ENCODE measurements at regions not wholly inside any gene's neighbourhood (a gene's known extent, or its start where the extent isn't known, plus 50 kb on each side); places are given as distances from the start of the nearest gene placed in this dataset.
"Not testable (repeated sequence)": the region's sequence is repeated elsewhere in the genome, so short reads cannot be mapped to it uniquely, and the experiment has no call there.

DNA sequence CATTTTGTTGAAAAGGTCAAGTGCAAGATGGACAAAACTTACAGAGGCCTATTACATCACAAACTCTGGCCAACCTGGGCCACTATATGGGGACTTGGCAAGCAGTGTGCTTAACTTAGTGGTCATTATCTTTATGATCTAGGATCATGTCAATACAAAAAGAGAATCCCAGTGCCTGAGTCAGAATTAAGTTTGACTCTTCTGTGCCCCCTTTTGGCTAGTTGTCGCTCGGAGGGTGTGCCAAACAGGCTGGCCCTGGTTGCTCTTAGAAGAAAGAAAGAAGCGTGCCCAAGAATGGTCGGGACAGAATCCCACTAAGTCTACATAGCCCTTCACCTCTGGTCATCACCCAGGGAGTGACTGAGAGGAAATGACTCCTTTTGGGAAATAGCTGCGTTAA lies 100.1 kb downstream of the EIF4E start:
- Mint-ChIP-seq H3K27me3 (peaks cover 5% of the 10 kb centered on the region), H3K9me3 (no peaks in the 10 kb centered on the region), H3K4me1 (no peaks in the 10 kb centered on the region), H3K4me3 (no peak overlapping the region), H3K36me3 (ENCODE audit: low read depth) (no peaks in the 10 kb centered on the region), H3K27ac (no peak overlapping the region)
- ATAC-seq (ENCODE audit: low read depth) (no peak), DNase-seq (no peak)
- ChIA-PET POLR2A (interaction anchor here (0.7 kb wide), 1 partner anchor 768 kb away, joined by 3 read pairs; no protein-coding TSS in a partner anchor), CTCF (no interaction called here)
- TF ChIP-seq, protein P1, sequence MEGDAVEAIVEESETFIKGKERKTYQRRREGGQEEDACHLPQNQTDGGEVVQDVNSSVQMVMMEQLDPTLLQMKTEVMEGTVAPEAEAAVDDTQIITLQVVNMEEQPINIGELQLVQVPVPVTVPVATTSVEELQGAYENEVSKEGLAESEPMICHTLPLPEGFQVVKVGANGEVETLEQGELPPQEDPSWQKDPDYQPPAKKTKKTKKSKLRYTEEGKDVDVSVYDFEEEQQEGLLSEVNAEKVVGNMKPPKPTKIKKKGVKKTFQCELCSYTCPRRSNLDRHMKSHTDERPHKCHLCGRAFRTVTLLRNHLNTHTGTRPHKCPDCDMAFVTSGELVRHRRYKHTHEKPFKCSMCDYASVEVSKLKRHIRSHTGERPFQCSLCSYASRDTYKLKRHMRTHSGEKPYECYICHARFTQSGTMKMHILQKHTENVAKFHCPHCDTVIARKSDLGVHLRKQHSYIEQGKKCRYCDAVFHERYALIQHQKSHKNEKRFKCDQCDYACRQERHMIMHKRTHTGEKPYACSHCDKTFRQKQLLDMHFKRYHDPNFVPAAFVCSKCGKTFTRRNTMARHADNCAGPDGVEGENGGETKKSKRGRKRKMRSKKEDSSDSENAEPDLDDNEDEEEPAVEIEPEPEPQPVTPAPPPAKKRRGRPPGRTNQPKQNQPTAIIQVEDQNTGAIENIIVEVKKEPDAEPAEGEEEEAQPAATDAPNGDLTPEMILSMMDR (IDR thresholded peaks at IDR 0.05) = no peak
- intact Hi-C loops (cut with micrococcal nuclease) = loop anchor here (1.0 to 2.0 kb wide), 2 partner anchors 362 to 678 kb away; no protein-coding TSS in a partner anchor

DNA sequence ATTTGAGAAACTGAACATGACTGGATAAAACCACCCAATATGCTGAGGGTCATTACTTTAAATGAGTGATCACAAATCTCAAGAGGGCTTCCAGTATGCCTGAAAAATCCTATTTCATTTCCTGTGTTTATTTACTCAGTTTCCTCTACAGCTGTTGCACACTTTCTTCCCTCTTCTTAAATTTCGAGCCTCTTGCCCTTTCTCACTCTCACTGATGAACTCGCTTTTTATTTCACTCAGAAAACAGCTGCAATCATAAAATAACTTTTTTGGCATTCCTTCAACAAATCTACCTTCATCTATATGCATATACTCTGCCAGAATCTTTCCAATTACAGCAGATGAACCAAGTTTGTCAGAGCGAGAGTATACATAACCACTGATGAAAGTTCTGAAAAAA lies 101.3 kb downstream of the EIF4E start:
- intact Hi-C loops (cut with micrococcal nuclease) = loop anchor here (1.0 to 2.0 kb wide), 2 partner anchors 360 to 677 kb away; no protein-coding TSS in a partner anchor
- Mint-ChIP-seq H3K36me3 (ENCODE audit: low read depth) (no peaks in the 10 kb centered on the region), H3K27me3 (peaks cover 5% of the 10 kb centered on the region), H3K4me1 (no peaks in the 10 kb centered on the region), H3K4me3 (no peak overlapping the region), H3K27ac (no peak overlapping the region), H3K9me3 (no peaks in the 10 kb centered on the region)
- ATAC-seq (ENCODE audit: low read depth) (no peak), DNase-seq (no peak)
- CTCF ChIA-PET = interaction anchor here (1.2 kb wide), 1 partner anchor 360 kb away, joined by 3 read pairs; no protein-coding TSS in a partner anchor
- POLR2A ChIA-PET = no interaction called here
- TF ChIP-seq, protein P1 (IDR thresholded peaks at IDR 0.05) = no peak

DNA sequence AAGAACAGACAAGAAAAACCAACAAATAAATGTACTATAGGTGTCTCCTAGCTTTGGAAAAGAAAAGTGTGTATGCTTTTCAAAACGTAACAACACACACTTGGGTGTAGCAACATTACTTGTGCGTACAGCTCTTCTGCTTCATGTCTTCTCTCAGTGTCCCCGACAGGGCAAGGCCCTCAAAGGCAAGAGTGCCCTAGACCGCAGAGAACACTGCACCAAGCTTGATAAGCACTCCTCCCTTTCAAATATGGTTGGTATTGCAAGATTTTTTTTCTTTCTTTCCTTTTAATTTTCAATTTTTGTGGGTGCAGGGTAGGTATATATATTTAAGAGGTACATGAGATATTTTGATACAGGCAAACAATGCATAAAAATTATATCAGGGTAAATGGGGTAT lies 106.8 kb downstream of the EIF4E start:
- DNase-seq (no peak), ATAC-seq (ENCODE audit: low read depth) (no peak)
- TF ChIP-seq, protein P1 (IDR thresholded peaks at IDR 0.05) = no peak
- ChIA-PET CTCF (no interaction called here), POLR2A (interaction anchor here (0.6 kb wide), 1 partner anchor 236 kb away, joined by 3 read pairs; no protein-coding TSS in a partner anchor)
- H3K4me3 Mint-ChIP-seq = no peak overlapping the region
- no peaks in the 10 kb centered on the region for H3K9me3 Mint-ChIP-seq
- no peak overlapping the region for H3K27ac Mint-ChIP-seq
- H3K4me1 Mint-ChIP-seq = no peaks in the 10 kb centered on the region
- peaks cover 9% of the 10 kb centered on the region for H3K27me3 Mint-ChIP-seq
- H3K36me3 Mint-ChIP-seq (ENCODE audit: low read depth) = no peaks in the 10 kb centered on the region
- intact Hi-C loops (cut with micrococcal nuclease) = no loop called here

DNA sequence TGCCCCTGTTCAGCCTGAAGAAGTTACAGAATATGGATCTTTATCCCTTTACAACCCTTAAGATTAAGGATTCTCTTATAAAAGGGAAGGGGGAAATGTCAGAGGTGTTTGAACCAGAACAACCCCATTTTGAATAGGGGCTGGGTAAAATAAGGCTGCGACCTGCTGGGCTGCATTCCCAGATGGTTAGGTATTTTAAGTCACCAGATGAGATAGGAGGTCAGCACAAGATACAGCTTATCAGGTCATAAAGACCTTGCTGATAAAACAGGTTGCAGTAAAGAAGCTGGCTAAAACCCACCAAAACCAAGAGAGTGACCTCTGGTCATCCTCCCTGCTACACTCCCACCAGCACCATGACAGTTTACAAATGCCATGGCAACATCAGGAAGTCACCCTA lies 110.8 kb downstream of the EIF4E start:
- ATAC-seq (ENCODE audit: low read depth); DNase-seq; H3K9me3 Mint-ChIP-seq; H3K27me3 Mint-ChIP-seq; POLR2A ChIA-PET; H3K4me1 Mint-ChIP-seq; intact Hi-C loops (cut with micrococcal nuclease); H3K4me3 Mint-ChIP-seq; H3K36me3 Mint-ChIP-seq (ENCODE audit: low read depth); H3K27ac Mint-ChIP-seq; CTCF ChIA-PET: not testable (repeated sequence)

DNA sequence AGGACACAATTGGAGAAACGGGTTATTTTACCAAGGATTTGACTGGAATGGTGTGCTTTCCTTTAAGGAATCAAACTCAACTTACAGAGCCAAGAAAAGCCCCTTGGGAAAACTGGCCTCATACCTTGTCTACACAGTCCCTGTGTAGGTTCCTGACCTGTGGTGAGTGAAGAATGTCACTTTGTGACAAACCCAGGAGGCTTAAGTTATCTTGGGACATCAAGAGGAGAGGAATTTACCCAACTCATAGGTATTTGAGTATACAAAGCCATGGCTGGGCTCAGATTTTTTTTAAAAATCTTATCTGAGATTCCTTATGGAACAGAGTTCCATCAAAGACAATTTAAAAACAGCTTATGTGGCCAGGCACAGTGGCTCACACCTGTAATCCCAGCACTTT lies 112.1 kb downstream of the EIF4E start:
- TF ChIP-seq, protein P1 (IDR thresholded peaks at IDR 0.05) = no peak

DNA sequence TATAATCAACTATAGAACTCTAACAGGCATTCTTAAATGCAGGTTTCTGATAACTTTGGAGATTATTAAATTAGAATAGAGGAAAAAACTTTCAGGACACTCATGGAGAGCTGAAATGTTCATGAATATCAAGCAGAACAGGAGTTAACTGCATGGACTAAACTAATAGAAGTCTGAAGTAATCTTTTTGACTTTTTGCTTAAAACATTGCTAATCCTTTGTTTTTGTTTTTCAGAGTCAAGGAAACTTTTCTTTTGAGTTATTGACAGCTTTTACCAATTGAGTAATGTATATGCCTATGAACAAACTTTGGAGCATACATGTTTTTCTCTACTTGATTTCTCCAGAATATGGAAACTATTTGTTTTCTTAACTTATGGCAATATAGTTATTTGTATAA lies 112.5 kb downstream of the EIF4E start:
- POLR2A ChIA-PET = no interaction called here
- peaks cover 7% of the 10 kb centered on the region for H3K27me3 Mint-ChIP-seq
- ATAC-seq (ENCODE audit: low read depth) = no peak

More for the DNA sequence above, 112.1 kb downstream of the EIF4E start:
- POLR2A ChIA-PET = no interaction called here
- Mint-ChIP-seq H3K4me3 (no peak overlapping the region), H3K27ac (no peak overlapping the region), H3K27me3 (peaks cover 7% of the 10 kb centered on the region), H3K9me3 (no peaks in the 10 kb centered on the region), H3K4me1 (no peaks in the 10 kb centered on the region), H3K36me3 (ENCODE audit: low read depth) (no peaks in the 10 kb centered on the region)
- intact Hi-C loops (cut with micrococcal nuclease) = no loop called here
- ATAC-seq (ENCODE audit: low read depth) (no peak), DNase-seq (no peak)
- CTCF ChIA-PET = no interaction called here

More for the DNA sequence above, 112.5 kb downstream of the EIF4E start:
- TF ChIP-seq, protein P1 (IDR thresholded peaks at IDR 0.05) = no peak
- intact Hi-C loops (cut with micrococcal nuclease) = no loop called here
- CTCF ChIA-PET = no interaction called here
- H3K27ac Mint-ChIP-seq = no peak overlapping the region
- no peak overlapping the region for H3K4me3 Mint-ChIP-seq
- no peak for DNase-seq
- no peaks in the 10 kb centered on the region for H3K9me3 Mint-ChIP-seq
- H3K36me3 Mint-ChIP-seq (ENCODE audit: low read depth) = no peaks in the 10 kb centered on the region
- H3K4me1 Mint-ChIP-seq = no peaks in the 10 kb centered on the region

All from activated B cell treated with CpG ODN at 0.5 μM for 24 hours (primary cell).